GM18867 (cell line): ENCODE measurements at regions not wholly inside any gene's neighbourhood (a gene's known extent, or its start where the extent isn't known, plus 50 kb on each side); places are given as distances from the start of the nearest gene placed in this dataset.
"Not testable (repeated sequence)": the region's sequence is repeated elsewhere in the genome, so short reads cannot be mapped to it uniquely, and the experiment has no call there.

Experiments
- ATAC-seq: cut with Tn5 transposase; IDR thresholded peaks from one replicate; pipeline ENCODE4 v1.9.1; 2021; ENCODE audit warnings: mild to moderate bottlenecking, moderate library complexity; ENCODE audit not compliant: unreplicated experiment

DNA sequence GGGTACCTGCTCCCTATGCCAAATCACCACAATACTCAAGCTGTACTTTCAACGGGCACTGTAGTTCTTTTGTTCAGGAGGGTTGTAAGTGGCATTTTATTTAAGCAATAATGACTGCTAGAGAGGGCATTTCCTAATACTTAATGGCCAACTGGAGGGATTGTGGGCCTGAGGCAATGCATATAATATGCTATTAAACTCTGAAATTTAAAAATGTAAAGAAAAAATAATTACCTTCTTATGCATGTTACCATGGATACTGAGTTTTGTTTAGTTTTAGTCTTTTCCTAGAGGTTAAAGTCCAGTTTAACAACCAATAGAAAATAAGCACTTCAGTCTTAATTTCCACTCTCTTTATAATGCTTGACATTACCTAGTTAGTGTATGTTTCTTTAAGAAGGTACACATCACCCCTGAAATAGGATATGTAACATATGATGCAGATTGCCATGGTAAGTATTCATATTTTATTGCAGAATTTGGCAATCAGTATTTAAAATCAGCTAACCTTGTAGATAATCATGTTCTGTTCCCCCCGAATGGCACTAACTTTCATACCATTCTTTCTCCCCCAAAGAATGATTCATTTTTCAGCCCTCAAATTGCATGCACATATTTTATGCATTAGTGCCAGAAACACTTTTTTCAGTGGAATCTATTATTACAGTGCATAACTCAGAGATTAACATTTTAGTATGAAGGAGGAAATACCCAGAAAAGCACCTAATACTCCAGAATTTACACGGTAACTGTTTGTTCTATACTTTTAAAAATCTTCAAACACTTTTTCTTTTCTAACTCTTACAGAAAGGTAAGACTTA is 90.3 kb upstream of the ZNF438 start:
- no peak for ATAC-seq

DNA sequence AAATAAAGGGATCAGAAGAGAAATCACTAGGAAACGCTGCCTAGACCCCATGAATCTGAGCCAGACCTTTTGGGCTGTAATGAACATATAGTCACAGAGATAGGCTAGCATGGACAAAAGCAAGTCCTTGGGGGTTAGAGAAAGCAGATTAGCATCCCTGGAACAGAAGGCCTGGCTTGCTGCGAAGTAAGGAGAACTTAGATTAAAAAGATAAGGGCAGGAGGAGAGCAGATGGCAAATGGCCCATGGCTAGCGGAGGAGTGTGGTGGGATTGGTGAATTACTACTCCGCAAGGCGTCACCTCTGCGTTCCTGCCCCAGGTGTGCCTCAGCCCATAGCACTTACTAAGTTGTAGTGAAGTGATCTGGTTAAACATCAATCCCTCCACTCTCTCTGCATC is 92.3 kb upstream of the ZNF438 start:
- no peak for ATAC-seq

DNA sequence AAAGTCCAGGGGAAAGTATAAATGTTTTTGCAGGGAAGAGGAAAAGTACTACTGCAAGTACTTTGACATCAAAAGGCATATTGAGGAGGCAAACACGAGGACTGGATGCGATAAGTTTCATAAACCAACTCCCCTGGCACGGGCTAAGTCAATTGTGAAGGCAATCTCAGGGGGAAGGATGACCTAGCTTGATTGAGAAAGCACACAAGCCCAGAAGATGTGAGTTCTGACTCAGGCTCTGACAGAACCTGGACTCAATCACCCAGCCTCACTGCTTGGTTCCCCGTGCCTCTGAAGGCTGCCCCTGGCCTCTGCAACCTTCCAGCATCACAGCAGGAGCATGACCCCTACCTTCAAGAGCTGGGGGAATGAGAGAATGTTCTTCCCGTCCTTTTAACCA is 93.2 kb upstream of the ZNF438 start:
- ATAC-seq, result no peak

DNA sequence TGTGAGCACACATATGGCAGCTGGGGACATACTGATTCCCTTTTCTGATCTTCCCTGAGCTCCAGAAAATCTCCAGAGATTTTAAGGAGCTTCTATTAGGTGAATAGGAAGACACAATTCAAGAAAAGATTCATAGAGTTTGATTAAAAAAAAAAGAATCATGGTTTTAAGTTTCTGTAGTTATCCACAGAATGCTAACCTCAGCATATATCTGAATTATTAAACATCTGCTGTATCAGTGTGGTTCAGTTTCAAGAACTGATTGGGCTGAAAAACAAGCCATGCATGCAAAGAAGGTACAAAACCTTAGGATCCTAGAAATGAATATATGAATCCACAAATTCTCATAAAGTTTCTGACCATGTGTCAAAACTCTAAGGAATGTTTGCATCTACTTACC is 94.1 kb upstream of the ZNF438 start:
- no peak for ATAC-seq

DNA sequence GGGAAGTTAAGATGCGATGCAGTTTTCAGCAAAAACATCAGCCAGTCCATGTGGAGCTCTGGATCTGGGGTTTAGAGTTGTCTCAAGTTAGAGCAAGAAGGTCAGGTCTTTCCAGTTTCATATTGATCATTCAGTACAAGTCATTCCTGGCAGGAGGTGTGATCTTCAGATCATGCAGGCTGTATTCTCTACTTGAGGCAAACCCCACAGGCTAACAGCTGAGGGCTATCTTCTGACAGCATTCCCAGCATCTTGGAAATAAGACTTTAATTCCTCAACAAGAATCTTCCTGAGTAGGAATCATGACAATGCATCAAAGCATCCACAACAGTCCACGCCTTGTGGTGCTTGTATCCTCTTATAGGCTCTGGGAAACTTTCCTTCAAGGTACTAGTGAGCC is 94.9 kb upstream of the ZNF438 start:
- ATAC-seq, result no peak

DNA sequence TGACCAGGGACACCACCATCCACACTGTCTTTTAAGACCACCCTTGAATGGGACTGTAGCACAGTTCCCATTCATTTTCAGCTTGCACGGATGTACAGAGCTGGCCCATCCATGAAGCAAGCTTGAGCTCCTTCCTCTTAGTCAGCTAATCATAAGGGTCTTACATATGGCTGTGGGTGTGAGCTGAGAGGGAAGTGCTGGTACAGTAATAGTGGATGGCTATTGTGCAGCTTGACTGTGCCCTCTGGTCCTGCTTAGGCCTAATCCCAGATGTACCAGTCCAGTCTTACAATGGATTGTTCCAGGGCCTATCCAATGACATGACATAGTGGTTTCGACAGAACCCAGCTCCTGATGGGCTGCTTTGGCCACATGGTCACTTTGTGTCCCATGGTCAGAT is 96.9 kb upstream of the ZNF438 start:
- no peak for ATAC-seq

DNA sequence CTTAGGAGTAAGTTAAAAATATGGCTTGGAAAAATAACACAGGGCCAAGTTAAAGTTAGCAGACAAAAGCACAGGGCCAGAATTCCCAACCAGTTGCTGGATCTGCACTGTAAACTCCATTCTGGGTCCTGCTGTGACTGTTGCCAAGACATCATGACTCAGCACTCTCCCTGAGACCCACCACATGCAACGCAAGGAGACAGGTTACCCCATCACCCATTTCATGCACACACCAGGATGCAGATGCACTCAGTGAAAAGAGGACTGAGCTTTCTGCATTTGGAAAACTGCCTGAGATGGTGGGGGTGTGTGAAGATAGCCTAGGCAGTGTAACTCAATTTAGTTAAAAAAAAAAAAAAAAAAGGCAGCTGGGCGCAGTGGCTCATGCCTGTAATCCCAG is 97.6 kb upstream of the ZNF438 start:
- no peak for ATAC-seq

DNA sequence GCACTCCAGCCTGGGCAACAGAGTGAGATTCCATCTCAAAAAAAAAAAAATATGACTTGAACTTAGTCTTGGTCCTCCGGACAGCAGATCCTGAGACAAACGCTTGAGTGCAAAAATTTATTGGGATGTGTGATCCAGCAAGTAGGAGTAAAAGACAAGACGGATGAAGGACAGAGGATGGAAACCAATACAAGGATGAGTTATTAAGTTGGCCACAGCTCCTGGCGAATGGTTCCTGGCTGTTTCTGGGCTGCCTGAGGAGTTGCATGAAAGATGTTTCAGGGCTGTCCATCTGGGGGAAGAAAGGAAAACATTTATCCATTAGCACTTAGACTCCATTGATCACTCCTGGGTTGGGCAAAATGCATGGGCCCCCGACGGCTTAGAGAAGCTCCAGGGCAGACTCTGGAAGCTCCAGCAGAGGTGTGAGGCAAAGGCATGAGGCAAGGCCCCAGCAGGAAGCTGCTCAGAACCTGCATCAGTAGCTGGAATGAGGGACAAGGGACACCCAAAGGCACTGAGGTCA is 98.3 kb upstream of the ZNF438 start:
- ATAC-seq, result no peak

DNA sequence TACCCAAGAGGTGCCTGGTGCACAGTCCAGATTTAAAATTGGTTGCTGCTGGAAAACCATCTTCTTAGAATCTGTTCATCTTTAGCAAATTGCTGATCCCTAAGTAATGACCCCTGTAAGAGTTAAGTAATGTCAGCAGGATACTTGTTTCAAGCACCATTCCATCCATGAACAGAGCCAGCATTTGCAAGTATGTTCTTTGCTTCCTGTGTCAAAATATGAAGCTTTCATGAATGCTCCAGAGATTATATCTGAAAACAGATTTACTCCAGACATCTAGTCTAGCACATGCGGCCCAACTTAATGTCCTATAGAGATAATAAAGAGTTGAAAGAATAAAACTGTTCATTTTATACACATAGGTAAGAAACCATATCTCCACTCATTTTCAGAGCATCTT is 98.7 kb upstream of the ZNF438 start:
- no peak for ATAC-seq

DNA sequence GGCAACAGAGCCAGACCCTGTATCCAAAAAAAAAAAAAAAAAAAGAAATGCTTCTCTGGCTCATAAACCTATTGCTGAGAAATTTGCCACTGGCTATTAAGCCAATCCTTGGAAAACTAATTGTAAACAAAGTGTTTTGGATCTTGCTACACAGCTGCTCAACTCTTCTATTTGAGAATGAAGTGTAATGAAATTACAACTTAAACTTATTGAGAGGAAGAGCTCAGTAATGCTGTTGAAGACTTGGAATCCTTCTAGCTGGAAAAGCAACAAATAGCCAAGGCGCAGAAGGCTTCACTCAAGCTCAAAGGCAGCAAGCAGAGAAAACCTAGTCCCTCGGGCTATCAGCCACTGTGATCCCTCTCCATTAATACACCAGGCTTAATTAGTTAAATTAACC is 99.6 kb upstream of the ZNF438 start:
- ATAC-seq, result no peak

DNA sequence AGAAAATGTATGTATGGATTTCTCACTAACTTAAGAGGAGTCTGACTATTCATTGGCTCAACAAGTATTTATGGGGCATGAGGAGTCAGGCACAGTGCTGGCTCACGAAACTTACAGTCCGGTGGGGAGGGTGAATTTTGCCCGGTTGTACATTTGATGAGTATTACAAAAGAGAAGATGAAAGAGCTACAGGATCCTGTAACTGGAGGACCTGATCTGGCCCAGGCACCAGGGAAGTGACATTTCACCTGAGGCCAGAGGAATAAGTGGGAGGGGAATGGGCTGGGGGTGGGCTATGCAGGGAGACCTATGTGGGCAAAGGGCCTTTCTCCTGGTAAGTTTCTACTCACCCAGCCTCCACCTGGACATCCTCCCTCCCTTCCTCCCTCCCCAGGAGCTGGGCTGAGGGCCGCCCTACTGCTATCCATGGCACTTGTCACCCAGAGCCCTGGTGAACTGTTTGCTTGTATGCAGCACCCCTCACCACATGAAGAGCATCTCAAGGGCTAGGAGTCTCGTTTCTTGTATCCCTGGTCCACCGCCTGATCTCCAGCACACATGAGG is 101.1 kb upstream of the ZNF438 start:
- ATAC-seq, result no peak

DNA sequence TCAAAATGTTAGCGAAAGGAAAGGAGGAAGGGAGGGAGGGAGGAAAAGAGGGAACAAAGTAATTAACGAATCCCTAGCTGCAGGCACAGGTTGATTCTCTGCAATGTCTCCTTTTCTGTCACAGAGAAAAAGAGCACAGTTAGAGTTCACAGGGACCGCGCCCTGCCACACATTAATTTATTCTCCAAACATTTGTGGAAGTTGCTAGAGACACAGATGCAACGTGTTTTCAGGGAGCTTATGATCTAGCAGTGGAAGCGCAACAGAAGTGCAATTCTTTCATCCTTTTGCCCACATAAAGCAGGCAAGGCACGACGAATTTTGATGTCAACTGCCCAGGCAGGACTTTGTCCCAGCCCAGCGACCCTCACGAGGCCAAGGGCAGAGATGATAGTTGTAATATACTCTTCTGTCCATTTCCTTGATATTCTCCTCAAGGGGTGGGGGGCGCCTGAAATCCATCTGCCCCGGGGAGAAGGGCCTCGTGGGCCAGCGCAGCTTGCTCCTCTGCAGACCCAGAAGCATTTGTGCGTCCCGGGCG is 101.7 kb upstream of the ZNF438 start:
- no peak for ATAC-seq

DNA sequence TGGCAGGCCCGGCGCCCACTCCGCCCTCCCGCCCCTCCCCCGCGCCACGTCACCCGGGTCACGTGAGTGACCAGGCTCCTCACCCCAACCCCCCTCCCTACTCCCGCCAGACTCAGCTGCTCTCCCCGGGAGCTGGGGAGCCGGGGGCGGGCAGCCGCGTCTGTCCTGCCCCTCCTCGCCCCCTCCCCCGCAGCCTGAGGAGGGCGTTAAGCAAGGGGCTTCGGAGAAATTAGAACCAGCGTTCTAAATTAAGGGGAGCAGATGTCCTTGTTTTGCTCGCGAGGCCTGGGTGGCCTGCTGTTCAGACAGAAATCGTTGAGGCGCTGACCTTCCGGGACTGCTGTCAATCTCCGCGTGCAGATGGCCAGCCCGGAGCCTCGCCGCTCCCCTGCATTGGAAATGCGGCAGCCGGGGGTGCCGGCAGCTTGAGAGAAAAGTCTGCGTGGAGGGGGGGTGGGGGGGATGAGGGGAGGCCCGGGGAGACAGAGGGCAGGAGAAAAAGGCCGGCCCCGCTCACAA is 102.2 kb upstream of the ZNF438 start:
- peak; percentile 59 for ATAC-seq

DNA sequence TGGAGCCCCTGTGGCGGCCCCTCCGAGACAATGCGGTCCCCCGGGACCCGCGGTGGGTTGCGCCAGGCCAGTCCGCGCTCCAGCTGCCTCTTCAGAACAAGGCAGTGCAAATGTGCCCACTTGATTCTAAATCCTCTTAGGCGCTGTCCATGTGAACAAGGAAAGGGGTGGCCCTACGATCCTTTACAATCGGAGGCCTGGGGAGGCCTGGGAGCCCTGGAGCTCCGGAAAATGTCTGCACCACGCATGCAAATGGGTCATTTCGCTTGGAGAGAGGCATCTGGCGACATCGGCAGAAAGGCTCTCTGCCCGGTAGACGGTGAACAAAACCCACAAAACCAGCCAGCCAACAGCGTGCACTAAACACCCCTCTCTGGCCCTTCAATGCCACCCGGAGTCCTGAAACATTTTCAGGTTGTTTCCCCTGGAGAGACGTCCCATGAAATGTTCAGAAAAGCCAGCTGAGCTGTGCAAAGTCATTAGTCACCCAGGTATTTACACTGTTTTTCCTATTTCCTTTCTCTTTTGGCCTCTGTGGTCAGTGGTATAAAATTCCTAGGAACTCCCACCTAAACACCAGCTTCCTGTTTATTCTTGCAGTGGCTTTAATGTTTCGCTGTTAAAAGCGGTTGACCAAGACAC is 102.8 kb upstream of the ZNF438 start:
- peak; percentile 47 for ATAC-seq

DNA sequence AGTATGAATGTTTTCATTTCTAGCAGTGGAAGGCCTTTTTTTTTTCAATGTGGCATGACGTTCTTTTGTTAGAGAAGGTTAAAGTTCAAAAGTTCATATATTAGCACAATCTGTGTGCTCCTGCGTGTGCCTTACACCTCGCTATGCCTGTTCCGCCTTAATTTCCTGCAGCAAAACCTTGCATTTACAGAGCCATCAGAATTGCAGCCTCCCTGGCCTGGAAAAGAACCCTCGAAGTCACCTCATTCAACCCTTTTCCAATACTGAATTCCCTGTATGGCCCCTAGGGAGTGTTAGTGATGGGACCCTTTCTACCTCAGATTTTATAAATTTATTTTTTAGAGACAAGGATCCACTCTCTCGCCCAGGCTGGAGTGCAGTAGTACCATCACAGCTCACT is 103.5 kb upstream of the ZNF438 start:
- ATAC-seq, result no peak

DNA sequence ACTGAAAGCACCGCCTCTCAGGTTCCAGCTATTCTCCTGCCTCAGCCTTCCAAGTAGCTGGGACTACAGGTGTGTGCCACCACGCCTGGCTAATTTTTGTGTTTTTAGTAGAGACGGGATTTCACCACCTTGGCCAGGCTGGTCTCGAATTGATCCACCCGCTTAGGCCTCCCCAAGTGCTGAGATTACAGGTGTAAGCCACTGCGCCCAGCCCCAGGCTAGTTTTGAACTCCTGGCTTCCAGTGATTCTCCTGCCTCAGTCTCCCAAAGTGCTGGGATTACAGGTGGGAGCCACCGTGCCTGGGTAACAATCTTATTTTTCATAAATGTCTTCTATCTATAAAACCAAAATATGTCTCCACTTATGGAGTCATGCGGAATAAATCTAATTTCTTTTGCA is 104.1 kb upstream of the ZNF438 start:
- ATAC-seq, result not testable (repeated sequence)

DNA sequence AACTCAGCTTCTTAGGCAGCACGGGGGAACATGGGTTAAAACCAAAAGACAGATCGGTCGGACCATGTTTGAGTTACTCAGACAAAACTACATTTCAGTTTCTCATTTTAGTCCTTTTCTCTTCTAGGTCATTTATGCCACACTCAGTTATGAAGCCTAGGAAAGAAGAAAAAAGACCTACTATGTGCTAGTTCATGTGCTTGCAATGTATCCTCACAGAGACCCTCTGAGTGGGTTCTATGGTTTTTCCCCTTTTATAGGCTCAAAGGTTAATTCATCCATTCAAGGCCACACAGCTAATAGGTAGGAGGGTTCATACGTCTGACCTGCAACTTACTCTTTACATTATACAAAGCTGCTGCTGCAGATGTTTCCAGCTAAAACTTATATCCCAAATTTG is 104.7 kb upstream of the ZNF438 start:
- no peak for ATAC-seq

DNA sequence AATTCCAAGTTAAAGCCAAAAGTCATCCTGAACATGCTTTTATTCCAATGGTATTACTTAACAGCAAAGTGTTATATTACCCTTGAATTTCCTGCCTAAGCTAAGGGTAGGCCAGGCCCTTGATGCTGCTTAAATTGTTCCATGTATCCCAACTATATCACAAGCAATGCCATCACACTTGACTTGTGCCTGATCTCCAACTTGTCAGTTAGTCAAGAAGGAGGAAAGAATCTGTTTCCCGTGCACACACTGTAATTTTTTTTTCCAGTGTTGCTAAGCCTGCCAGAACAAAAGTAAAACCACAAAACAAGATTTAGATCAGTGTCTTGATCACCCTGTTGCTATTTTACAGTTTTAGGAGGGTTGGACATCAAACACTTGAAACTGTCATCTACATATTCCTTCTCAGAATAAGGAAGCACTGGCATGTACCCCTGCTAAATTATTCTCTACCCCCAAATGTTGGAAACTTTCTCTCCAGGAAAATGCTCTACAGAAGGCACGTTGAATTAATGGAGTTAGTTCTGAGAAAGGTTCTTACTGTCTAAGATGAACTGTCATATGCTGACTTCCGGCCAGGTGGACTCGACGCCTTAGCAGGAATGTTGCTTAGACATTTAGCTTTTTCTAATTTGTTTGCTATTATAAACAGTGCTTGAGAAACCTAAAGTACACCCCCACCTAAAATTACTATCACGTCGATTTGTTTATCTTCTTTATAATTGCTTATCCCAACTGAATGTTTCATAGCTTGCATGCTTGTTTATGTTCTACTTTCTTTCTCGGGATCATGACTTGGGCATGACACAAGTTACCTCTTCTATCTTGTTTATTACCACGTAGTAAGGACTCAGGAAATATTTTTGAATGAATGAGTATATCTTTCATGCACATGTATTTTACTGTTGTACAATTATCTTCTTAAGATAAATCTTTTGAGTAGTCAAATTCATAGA is 105.5 kb upstream of the ZNF438 start:
- ATAC-seq, result no peak

DNA sequence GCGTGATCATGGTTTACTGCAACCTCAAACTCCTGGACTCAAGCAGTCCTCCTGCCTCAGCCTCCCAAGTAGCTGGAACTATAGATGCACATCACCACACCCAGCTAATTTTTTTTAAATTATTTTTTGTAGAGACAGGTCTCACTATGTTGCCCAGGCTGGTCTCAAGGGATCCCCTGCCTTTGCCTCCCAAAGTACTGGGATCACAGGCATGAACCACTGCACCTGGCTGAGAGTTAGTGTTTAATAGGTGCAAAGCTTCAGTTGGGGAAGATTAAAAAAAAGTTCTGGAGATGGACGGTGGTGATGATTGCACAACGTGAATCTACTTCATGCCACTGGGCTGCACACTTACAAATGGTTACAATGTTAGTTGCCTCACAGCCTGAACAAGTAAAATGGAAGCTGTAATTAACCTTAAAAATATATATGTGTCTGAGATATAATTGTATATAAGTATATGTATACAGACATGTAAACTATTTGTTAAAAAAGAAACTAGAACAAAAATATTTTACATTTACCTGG is 106.4 kb upstream of the ZNF438 start:
- ATAC-seq, result no peak

DNA sequence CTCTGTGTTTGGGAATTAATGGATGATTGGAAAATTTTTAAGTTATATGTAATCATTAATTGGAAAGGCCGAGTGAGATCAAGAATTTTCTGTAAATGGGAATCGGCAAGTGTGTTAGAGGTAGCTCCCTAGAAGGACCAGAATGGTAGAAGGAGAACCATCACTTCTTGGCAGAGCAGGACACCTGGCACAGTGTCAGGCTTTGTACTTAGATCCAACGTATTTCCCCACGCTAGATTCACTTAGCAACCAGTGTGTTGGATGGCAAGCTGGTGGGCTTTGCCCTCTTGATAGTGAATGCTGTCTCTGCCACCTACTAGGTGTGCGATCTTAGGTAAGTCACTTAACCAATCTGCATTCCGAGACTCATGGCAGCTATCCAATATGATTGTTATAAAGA is 107.8 kb upstream of the ZNF438 start:
- no peak for ATAC-seq
